ENCODE measurements at regions not wholly inside any gene's neighbourhood (a gene's known extent, or its start where the extent isn't known, plus 50 kb on each side); places are given as distances from the start of the nearest gene placed in this dataset.

- TF ChIP-seq EZH2 (IDR thresholded peaks at IDR 0.05) (no peak), POLR2AphosphoS5 (IDR thresholded peaks at IDR 0.05; ENCODE audit: borderline replicate concordance, low read depth, low read length) (no peak), FOXP2 (optimal IDR thresholded peaks at IDR 0.05; ENCODE audit: control extremely low read depth, extremely low read length, insufficient read depth) (no peak)
These were observed 216.0 kb downstream of the S1PR1 start for GRCh38 chr1:101452825-101453224.
